VCaP (cell line): ENCODE measurements at regions not wholly inside any gene's neighbourhood (a gene's known extent, or its start where the extent isn't known, plus 50 kb on each side); places are given as distances from the start of the nearest gene placed in this dataset.

Source experiments
- H3K27ac ChIP-seq: fragments of 450-650 bp; 2 replicates; pipeline ENCODE4 v1.5.1; 2017
- TF ChIP-seq, protein P1 (sequence below): fragments of 450-650 bp; conservative IDR thresholded peaks from 2 replicates; pipeline ENCODE4 v1.5.1; 2017; ENCODE audit warnings: mild to moderate bottlenecking, moderate library complexity

- no peak overlapping the region for H3K27ac ChIP-seq
- TF ChIP-seq, protein P1, sequence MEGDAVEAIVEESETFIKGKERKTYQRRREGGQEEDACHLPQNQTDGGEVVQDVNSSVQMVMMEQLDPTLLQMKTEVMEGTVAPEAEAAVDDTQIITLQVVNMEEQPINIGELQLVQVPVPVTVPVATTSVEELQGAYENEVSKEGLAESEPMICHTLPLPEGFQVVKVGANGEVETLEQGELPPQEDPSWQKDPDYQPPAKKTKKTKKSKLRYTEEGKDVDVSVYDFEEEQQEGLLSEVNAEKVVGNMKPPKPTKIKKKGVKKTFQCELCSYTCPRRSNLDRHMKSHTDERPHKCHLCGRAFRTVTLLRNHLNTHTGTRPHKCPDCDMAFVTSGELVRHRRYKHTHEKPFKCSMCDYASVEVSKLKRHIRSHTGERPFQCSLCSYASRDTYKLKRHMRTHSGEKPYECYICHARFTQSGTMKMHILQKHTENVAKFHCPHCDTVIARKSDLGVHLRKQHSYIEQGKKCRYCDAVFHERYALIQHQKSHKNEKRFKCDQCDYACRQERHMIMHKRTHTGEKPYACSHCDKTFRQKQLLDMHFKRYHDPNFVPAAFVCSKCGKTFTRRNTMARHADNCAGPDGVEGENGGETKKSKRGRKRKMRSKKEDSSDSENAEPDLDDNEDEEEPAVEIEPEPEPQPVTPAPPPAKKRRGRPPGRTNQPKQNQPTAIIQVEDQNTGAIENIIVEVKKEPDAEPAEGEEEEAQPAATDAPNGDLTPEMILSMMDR: no peak
Observed at GRCh38 chrX:69074726-69075125, 90.5 kb downstream of the PJA1 start.

- TF ChIP-seq, protein P1: no peak
- H3K27ac ChIP-seq: no peak overlapping the region
Observed at GRCh38 chrX:69073721-69074120, 91.5 kb downstream of the PJA1 start.

DNA sequence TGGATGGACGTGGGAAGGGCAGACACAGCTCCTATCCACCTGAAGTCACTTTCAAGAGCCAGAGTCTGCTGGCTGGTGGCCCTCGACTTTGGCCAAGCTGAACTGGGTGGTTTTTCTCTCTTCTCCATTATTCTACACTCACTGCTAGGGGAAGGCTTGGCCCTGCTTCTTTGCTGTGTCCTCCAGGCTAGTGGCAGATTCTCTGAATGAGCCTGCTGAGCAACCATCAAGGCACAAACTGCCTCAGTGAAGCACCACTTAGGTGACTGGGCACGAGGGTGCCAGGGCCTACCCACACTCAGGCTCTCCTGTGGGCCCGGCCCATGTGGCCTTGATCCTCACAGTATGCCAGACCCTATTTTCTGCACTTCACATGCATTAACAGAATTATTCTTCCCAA, 92.0 kb downstream of the PJA1 start:
- TF ChIP-seq, protein P1: no peak
- H3K27ac ChIP-seq: no peak overlapping the region

DNA sequence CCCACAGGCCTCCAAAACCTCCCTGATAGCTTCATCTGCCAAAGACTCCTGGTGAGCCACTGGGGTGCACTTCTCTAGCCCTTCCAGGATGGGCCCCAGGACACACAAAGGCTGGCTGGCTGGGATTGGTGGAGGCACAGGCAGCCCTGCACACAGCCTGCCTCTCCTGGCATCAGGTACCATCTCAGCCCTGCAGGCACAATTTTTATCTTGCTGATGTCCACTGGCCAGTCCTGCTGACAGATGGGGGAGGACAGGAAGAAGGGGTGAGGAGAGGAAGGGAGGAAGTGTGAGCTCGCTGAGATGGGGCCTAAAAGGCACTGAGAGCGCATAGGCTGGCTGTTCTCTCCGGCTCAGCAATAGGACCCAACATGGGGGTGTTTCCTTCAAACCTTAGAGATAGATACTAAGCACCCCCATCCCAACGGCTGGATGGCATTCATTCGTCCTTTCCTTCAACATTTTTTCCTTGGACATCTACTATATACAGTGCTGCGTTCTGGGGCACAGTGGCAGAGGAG, 92.7 kb downstream of the PJA1 start:
- peak overlapping the region; percentile 72; the same call in 1 of the 2 replicates for H3K27ac ChIP-seq
- TF ChIP-seq, protein P1: no peak

DNA sequence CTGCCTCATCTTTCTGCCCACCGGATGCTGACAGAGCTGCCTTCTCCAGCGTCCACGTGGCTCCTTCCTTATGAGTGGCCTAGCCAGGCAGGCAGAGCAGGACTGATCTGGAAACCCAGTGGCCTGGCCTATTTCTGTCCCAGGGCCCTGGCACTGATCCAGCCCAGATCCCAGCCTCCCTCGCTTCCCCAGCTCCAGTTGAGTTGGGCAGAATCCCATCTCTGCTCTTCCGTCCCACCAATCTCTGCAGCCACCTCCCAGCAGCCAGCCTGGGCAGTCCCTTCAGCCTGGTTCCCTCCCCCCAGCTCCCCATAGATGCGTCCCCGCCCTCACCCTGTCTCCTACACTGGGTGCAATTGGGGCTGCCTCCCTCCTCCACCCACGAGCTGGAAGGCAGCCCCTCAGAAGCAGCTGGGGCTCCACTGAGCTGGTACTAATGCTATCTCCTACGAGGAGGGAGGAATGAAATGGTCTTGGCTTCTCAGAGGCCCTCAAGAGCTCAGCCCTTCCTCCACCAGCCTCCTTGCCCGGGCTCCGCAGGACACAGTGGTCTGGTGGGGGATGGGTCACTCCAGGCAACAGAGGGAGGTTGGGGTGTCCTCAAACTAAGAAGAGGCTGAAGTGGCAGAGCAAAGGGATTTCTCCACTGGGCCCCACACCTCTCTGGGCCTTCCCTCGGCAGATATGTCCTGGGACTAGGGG, 94.2 kb downstream of the PJA1 start:
- H3K27ac ChIP-seq: peak overlapping the region; percentile 72
- TF ChIP-seq, protein P1: no peak

DNA sequence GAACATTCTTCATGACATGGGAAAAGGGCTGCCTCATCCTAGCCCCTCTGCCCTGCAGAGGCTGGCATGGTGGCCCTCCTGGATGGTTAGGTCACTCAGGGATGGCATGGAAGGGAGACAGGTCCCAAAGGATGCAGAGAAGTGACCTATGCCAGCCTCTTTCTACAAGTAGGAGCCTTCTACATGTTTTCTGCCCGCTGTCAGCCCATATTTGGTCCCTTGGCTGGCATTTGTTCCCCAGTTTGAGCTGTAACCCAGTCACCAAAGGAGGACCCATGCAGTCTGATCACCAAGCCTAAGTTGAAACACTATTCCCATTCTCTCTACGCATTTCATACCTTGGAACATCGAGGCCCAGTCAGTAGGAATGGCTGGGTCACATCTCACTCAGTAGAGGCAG, 95.4 kb downstream of the PJA1 start:
- H3K27ac ChIP-seq: no peak overlapping the region; the same call in 1 of the 2 replicates
- TF ChIP-seq, protein P1: no peak

GRCh38 chrX:69069086-69069445, 96.2 kb downstream of the PJA1 start:
- TF ChIP-seq, protein P1: no peak
- H3K27ac ChIP-seq: no peak overlapping the region
